Natural killer cell (primary cell): ENCODE measurements at regions not wholly inside any gene's neighbourhood (a gene's known extent, or its start where the extent isn't known, plus 50 kb on each side); places are given as distances from the start of the nearest gene placed in this dataset.

Experiments
- ATAC-seq, 3 donors: fragments of 150-1000 bp in 2 of 3; fragments of 200-7000 bp in 1 of 3; cut with Tn5 transposase; 1 replicate in 1 of 3; 2 replicates in 2 of 3; pipeline ENCODE4 v1.10.0; 2021; ENCODE audit warnings: mild to moderate bottlenecking in 2 of 3, moderate library complexity in 2 of 3
- DNase-seq, 2 donors: peaks; one replicate each; pipeline versions ENCODE4 v3.0.0 to v3.0.0-alpha.2; 2013 to 2021; ENCODE audit warnings: mixed read lengths in 1 of 2
- H3K27ac ChIP-seq: one replicate; pipeline ENCODE4 v1.5.1; 2013; ENCODE audit warnings: mild to moderate bottlenecking, low read length
- H3K27me3 ChIP-seq: one replicate; pipeline ENCODE4 v1.6.1; 2013; ENCODE audit warnings: low read length; ENCODE audit not compliant: control insufficient read depth, insufficient read depth
- H3K36me3 ChIP-seq: one replicate; pipeline ENCODE4 v1.6.1; 2013; ENCODE audit warnings: low read length; ENCODE audit not compliant: control insufficient read depth, insufficient read depth
- H3K4me1 ChIP-seq: one replicate; pipeline ENCODE4 v1.6.1; 2013; ENCODE audit warnings: low read length; ENCODE audit not compliant: control insufficient read depth, insufficient read depth
- H3K4me3 ChIP-seq: one replicate; pipeline ENCODE4 v1.5.1; 2013; ENCODE audit warnings: low read length
- H3K9me3 ChIP-seq: one replicate; pipeline ENCODE4 v1.6.1; 2013; ENCODE audit warnings: low read length; ENCODE audit not compliant: control insufficient read depth, insufficient read depth
- H3K27ac Mint-ChIP-seq, 2 donors: one replicate each; pipeline ENCODE4 v1.8.0; 2022; ENCODE audit warnings: mild to moderate bottlenecking in 2 of 2, mixed read lengths in 2 of 2, moderate library complexity in 1 of 2
- H3K27me3 Mint-ChIP-seq, 2 donors: one replicate each; pipeline ENCODE4 v1.8.0; 2022; ENCODE audit warnings: low read depth in 2 of 2, mixed read lengths in 2 of 2
- H3K36me3 Mint-ChIP-seq: one replicate; pipeline ENCODE4 v1.8.0; 2022; ENCODE audit warnings: mixed read lengths
- H3K4me1 Mint-ChIP-seq, 2 donors: one replicate each; pipeline ENCODE4 v1.8.0; 2022; ENCODE audit warnings: mixed read lengths in 2 of 2
- H3K4me3 Mint-ChIP-seq: one replicate; pipeline ENCODE4 v1.8.0; 2022; ENCODE audit warnings: mild to moderate bottlenecking, moderate library complexity, mixed read lengths
- H3K9me3 Mint-ChIP-seq, 2 donors: one replicate each; pipeline ENCODE4 v1.8.0; 2022; ENCODE audit warnings: mixed read lengths in 2 of 2
- CTCF ChIP-seq: fragments of 200-600 bp; IDR thresholded peaks from one replicate; pipeline ENCODE4 v1.8.0; 2022; ENCODE audit warnings: antibody characterized with exemption
- WGBS: methylation state at CpG from one replicate; pipeline ENCODE4 v1.1.7; 2013; ENCODE audit warnings: missing lambda C conversion rate; ENCODE audit not compliant: insufficient coverage; 5-methylcytosine and 5-hydroxymethylcytosine counted together
- intact Hi-C: fragments of 100-400 bp; cut with micrococcal nuclease; formaldehyde crosslinking; loops from one replicate; pipeline ENCODE4 v1.14.2; 2022

GRCh38 chr10:61160253-61160652 lies 216.3 kb upstream of the RHOBTB1 start:
- DNase-seq: no peak
- intact Hi-C loops: no loop called here
- no peak overlapping the region for H3K27ac Mint-ChIP-seq

GRCh38 chr10:61159253-61159652 lies 215.3 kb upstream of the RHOBTB1 start:
- WGBS: 75% methylated on average over 2 of the region's 2 CpGs
- DNase-seq (no peak), ATAC-seq (no peak)
- H3K36me3 ChIP-seq: no peaks in the 10 kb centered on the region
- no peak for TF ChIP-seq CTCF
- Mint-ChIP-seq H3K9me3 (peaks cover 0 to 2% of the 10 kb centered on the region in 2 donors), H3K4me1 (no peaks in the 10 kb centered on the region), H3K4me3 (no peak overlapping the region), H3K27me3 (peaks cover 0 to 3% of the 10 kb centered on the region in 2 donors), H3K36me3 (no peaks in the 10 kb centered on the region), H3K27ac (no peak overlapping the region)
- H3K27ac ChIP-seq: no peak overlapping the region
- no peaks in the 10 kb centered on the region for H3K4me1 ChIP-seq
- no peaks in the 10 kb centered on the region for H3K9me3 ChIP-seq
- intact Hi-C loops: no loop called here
- H3K27me3 ChIP-seq: no peaks in the 10 kb centered on the region
- H3K4me3 ChIP-seq: no peak overlapping the region

More at GRCh38 chr10:61160253-61160652, 216.3 kb upstream of the RHOBTB1 start:
- H3K36me3 ChIP-seq: no peaks in the 10 kb centered on the region
- Mint-ChIP-seq H3K27me3 (peaks cover 0 to 3% of the 10 kb centered on the region in 2 donors), H3K9me3 (peaks cover 0 to 2% of the 10 kb centered on the region in 2 donors), H3K36me3 (no peaks in the 10 kb centered on the region), H3K4me3 (no peak overlapping the region), H3K4me1 (no peaks in the 10 kb centered on the region)
- ATAC-seq: no peak
- TF ChIP-seq CTCF: no peak
- no peaks in the 10 kb centered on the region for H3K4me1 ChIP-seq
- 96% methylated on average over 2 of the region's 4 CpGs for WGBS
- no peak overlapping the region for H3K27ac ChIP-seq
- no peak overlapping the region for H3K4me3 ChIP-seq
- no peaks in the 10 kb centered on the region for H3K27me3 ChIP-seq
- H3K9me3 ChIP-seq: no peaks in the 10 kb centered on the region

- Mint-ChIP-seq H3K4me1 (no peaks in the 10 kb centered on the region), H3K27me3 (no peaks in the 10 kb centered on the region), H3K9me3 (peaks cover 0 to 2% of the 10 kb centered on the region in 2 donors), H3K36me3 (no peaks in the 10 kb centered on the region), H3K27ac (no peak overlapping the region), H3K4me3 (no peak overlapping the region)
- Histone ChIP-seq H3K4me3 (no peak overlapping the region), H3K36me3 (no peaks in the 10 kb centered on the region), H3K4me1 (no peaks in the 10 kb centered on the region), H3K9me3 (no peaks in the 10 kb centered on the region), H3K27ac (no peak overlapping the region), H3K27me3 (no peaks in the 10 kb centered on the region)
- TF ChIP-seq CTCF: no peak
- ATAC-seq (no peak), DNase-seq (no peak)
- intact Hi-C loops: no loop called here
- WGBS: 75% methylated on average over 5 of the region's 8 CpGs
These were observed 213.2 kb upstream of the RHOBTB1 start for GRCh38 chr10:61157182-61157581.

GRCh38 chr10:61153771-61154170 lies 209.8 kb upstream of the RHOBTB1 start:
- H3K27me3 ChIP-seq: no peaks in the 10 kb centered on the region
- 73% methylated on average over 3 of the region's 3 CpGs for WGBS
- no peak overlapping the region for H3K4me3 Mint-ChIP-seq
- no peak for ATAC-seq
- H3K27me3 Mint-ChIP-seq: no peaks in the 10 kb centered on the region
- H3K4me3 ChIP-seq: no peak overlapping the region
- DNase-seq: no peak
- no peaks in the 10 kb centered on the region for H3K4me1 Mint-ChIP-seq
- H3K36me3 Mint-ChIP-seq: no peaks in the 10 kb centered on the region
- H3K27ac ChIP-seq: no peak overlapping the region
- no peaks in the 10 kb centered on the region for H3K4me1 ChIP-seq
- TF ChIP-seq CTCF: no peak
- H3K9me3 ChIP-seq: no peaks in the 10 kb centered on the region
- H3K27ac Mint-ChIP-seq: no peak overlapping the region
- H3K9me3 Mint-ChIP-seq: no peaks in the 10 kb centered on the region
- no peaks in the 10 kb centered on the region for H3K36me3 ChIP-seq
- intact Hi-C loops: no loop called here
